Transverse colon (tissue), 3 donors: ENCODE measurements at regions not wholly inside any gene's neighbourhood (a gene's known extent, or its start where the extent isn't known, plus 50 kb on each side); places are given as distances from the start of the nearest gene placed in this dataset.

Source experiments
- CTCF ChIP-seq, 5 experiments: fragments of 200-600 bp in 3 of 5; fragments of 450-650 bp in 2 of 5; sonication (generic) in 3 of 5; IDR thresholded peaks; 1 replicate in 2 of 5; 2 replicates in 3 of 5; pipeline ENCODE4 v1.5.1; 2016 to 2017; ENCODE audit warnings: antibody characterized with exemption in 5 of 5, inconsistent platforms in 3 of 5, mild to moderate bottlenecking in 2 of 5, moderate library complexity in 1 of 5
- POLR2A ChIP-seq: fragments of 450-650 bp; IDR thresholded peaks from one replicate; pipeline ENCODE4 v1.6.1; 2016; ENCODE audit warnings: antibody characterized with exemption, mild to moderate bottlenecking, moderate library complexity

- no peak for TF ChIP-seq CTCF (IDR thresholded peaks at IDR 0.05)
- no peak for TF ChIP-seq POLR2A
These were observed 268.5 kb downstream of the RPS24 start for GRCh38 chr10:78301891-78302738.
